ENCODE measurements at regions not wholly inside any gene's neighbourhood (a gene's known extent, or its start where the extent isn't known, plus 50 kb on each side); places are given as distances from the start of the nearest gene placed in this dataset.

GRCh38 chr12:58615047-58615446 is 305.3 kb downstream of the LRIG3 start:
- no peak overlapping the region for H3K27ac ChIP-seq (ENCODE audit: low read length)
- no peak overlapping the region for H3K9ac ChIP-seq (ENCODE audit: low read depth, low read length)
- DNase-seq, result no peak
- H4K20me1 ChIP-seq (ENCODE audit: insufficient read depth, low read length), result no peaks in the 10 kb centered on the region
- H3K4me1 ChIP-seq (ENCODE audit: insufficient read depth, low read length), result no peaks in the 10 kb centered on the region
- H3K79me2 ChIP-seq (ENCODE audit: insufficient read depth, low read length), result no peaks in the 10 kb centered on the region
- H3K4me3 ChIP-seq (ENCODE audit: low read depth in 1 of 2, low read length in 2 of 2), result no peak overlapping the region
- no peak overlapping the region for H3K4me2 ChIP-seq (ENCODE audit: insufficient read depth, low read length)
- H3K9me3 ChIP-seq (ENCODE audit: insufficient read depth, low read length, severe bottlenecking), result no peaks in the 10 kb centered on the region
- H3K36me3 ChIP-seq (ENCODE audit: insufficient read depth, low read length), result no peaks in the 10 kb centered on the region
- H3K27me3 ChIP-seq (ENCODE audit: insufficient read depth, low read length, poor library complexity), result no peaks in the 10 kb centered on the region
- no peak for TF ChIP-seq EZH2 (IDR thresholded peaks at IDR 0.05; ENCODE audit: borderline replicate concordance, low read depth, low read length, severe bottlenecking)
- TF ChIP-seq, protein P1, sequence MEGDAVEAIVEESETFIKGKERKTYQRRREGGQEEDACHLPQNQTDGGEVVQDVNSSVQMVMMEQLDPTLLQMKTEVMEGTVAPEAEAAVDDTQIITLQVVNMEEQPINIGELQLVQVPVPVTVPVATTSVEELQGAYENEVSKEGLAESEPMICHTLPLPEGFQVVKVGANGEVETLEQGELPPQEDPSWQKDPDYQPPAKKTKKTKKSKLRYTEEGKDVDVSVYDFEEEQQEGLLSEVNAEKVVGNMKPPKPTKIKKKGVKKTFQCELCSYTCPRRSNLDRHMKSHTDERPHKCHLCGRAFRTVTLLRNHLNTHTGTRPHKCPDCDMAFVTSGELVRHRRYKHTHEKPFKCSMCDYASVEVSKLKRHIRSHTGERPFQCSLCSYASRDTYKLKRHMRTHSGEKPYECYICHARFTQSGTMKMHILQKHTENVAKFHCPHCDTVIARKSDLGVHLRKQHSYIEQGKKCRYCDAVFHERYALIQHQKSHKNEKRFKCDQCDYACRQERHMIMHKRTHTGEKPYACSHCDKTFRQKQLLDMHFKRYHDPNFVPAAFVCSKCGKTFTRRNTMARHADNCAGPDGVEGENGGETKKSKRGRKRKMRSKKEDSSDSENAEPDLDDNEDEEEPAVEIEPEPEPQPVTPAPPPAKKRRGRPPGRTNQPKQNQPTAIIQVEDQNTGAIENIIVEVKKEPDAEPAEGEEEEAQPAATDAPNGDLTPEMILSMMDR (IDR thresholded peaks at IDR 0.05; ENCODE audit: borderline replicate concordance, extremely low read depth, low read length, poor library complexity, severe bottlenecking), result no peak
- H2AFZ ChIP-seq (ENCODE audit: low read depth, low read length), result no peak overlapping the region
- ATAC-seq (ENCODE audit: insufficient read depth, low read depth), result no peak

- no peaks in the 10 kb centered on the region for H3K9me3 ChIP-seq (ENCODE audit: insufficient read depth, low read length, severe bottlenecking)
- no peaks in the 10 kb centered on the region for H3K27me3 ChIP-seq (ENCODE audit: insufficient read depth, low read length, poor library complexity)
- ATAC-seq (ENCODE audit: insufficient read depth, low read depth) (no peak), DNase-seq (no peak)
- H3K79me2 ChIP-seq (ENCODE audit: insufficient read depth, low read length), result no peaks in the 10 kb centered on the region
- H3K4me3 ChIP-seq (ENCODE audit: low read depth in 1 of 2, low read length in 2 of 2), result no peak overlapping the region
- no peak overlapping the region for H3K4me2 ChIP-seq (ENCODE audit: insufficient read depth, low read length)
- no peaks in the 10 kb centered on the region for H3K36me3 ChIP-seq (ENCODE audit: insufficient read depth, low read length)
- no peak for TF ChIP-seq EZH2 (IDR thresholded peaks at IDR 0.05; ENCODE audit: borderline replicate concordance, low read depth, low read length, severe bottlenecking)
- TF ChIP-seq, protein P1 (IDR thresholded peaks at IDR 0.05; ENCODE audit: borderline replicate concordance, extremely low read depth, low read length, poor library complexity, severe bottlenecking), result no peak
- H3K27ac ChIP-seq (ENCODE audit: low read length), result no peak overlapping the region
- no peak overlapping the region for H2AFZ ChIP-seq (ENCODE audit: low read depth, low read length)
- no peak overlapping the region for H3K9ac ChIP-seq (ENCODE audit: low read depth, low read length)
- H4K20me1 ChIP-seq (ENCODE audit: insufficient read depth, low read length), result no peaks in the 10 kb centered on the region
- H3K4me1 ChIP-seq (ENCODE audit: insufficient read depth, low read length), result no peaks in the 10 kb centered on the region
These were observed 304.7 kb downstream of the LRIG3 start for GRCh38 chr12:58615576-58615975.

GRCh38 chr12:58616618-58617017 is 303.7 kb downstream of the LRIG3 start:
- no peak overlapping the region for H3K9ac ChIP-seq (ENCODE audit: low read depth, low read length)
- no peaks in the 10 kb centered on the region for H3K36me3 ChIP-seq (ENCODE audit: insufficient read depth, low read length)
- H3K27me3 ChIP-seq (ENCODE audit: insufficient read depth, low read length, poor library complexity), result no peaks in the 10 kb centered on the region
- TF ChIP-seq, protein P1 (IDR thresholded peaks at IDR 0.05; ENCODE audit: borderline replicate concordance, extremely low read depth, low read length, poor library complexity, severe bottlenecking), result no peak
- no peak for TF ChIP-seq EZH2 (IDR thresholded peaks at IDR 0.05; ENCODE audit: borderline replicate concordance, low read depth, low read length, severe bottlenecking)
- no peaks in the 10 kb centered on the region for H3K9me3 ChIP-seq (ENCODE audit: insufficient read depth, low read length, severe bottlenecking)
- no peaks in the 10 kb centered on the region for H3K79me2 ChIP-seq (ENCODE audit: insufficient read depth, low read length)
- H3K4me2 ChIP-seq (ENCODE audit: insufficient read depth, low read length), result no peak overlapping the region
- no peak overlapping the region for H3K27ac ChIP-seq (ENCODE audit: low read length)
- H3K4me3 ChIP-seq (ENCODE audit: low read depth in 1 of 2, low read length in 2 of 2), result no peak overlapping the region
- no peaks in the 10 kb centered on the region for H3K4me1 ChIP-seq (ENCODE audit: insufficient read depth, low read length)
- ATAC-seq (ENCODE audit: insufficient read depth, low read depth), result no peak
- no peaks in the 10 kb centered on the region for H4K20me1 ChIP-seq (ENCODE audit: insufficient read depth, low read length)
- DNase-seq, result no peak
- no peak overlapping the region for H2AFZ ChIP-seq (ENCODE audit: low read depth, low read length)

- Histone ChIP-seq H3K27me3 (ENCODE audit: insufficient read depth, low read length, poor library complexity) (no peaks in the 10 kb centered on the region), H3K9me3 (ENCODE audit: insufficient read depth, low read length, severe bottlenecking) (no peaks in the 10 kb centered on the region), H3K9ac (ENCODE audit: low read depth, low read length) (no peak overlapping the region), H3K4me1 (ENCODE audit: insufficient read depth, low read length) (no peaks in the 10 kb centered on the region), H3K4me3 (ENCODE audit: low read depth in 1 of 2, low read length in 2 of 2) (no peak overlapping the region), H2AFZ (ENCODE audit: low read depth, low read length) (no peak overlapping the region), H3K27ac (ENCODE audit: low read length) (no peak overlapping the region), H3K79me2 (ENCODE audit: insufficient read depth, low read length) (no peaks in the 10 kb centered on the region), H3K36me3 (ENCODE audit: insufficient read depth, low read length) (no peaks in the 10 kb centered on the region), H4K20me1 (ENCODE audit: insufficient read depth, low read length) (no peaks in the 10 kb centered on the region), H3K4me2 (ENCODE audit: insufficient read depth, low read length) (no peak overlapping the region)
- ATAC-seq (ENCODE audit: insufficient read depth, low read depth), result no peak
- DNase-seq, result no peak
- TF ChIP-seq, protein P1 (IDR thresholded peaks at IDR 0.05; ENCODE audit: borderline replicate concordance, extremely low read depth, low read length, poor library complexity, severe bottlenecking), result no peak
- TF ChIP-seq EZH2 (IDR thresholded peaks at IDR 0.05; ENCODE audit: borderline replicate concordance, low read depth, low read length, severe bottlenecking), result no peak
These were observed 299.2 kb downstream of the LRIG3 start for GRCh38 chr12:58621126-58621525.
